AG09309 (cell line): ENCODE measurements at regions not wholly inside any gene's neighbourhood (a gene's known extent, or its start where the extent isn't known, plus 50 kb on each side); places are given as distances from the start of the nearest gene placed in this dataset.

ENCODE experiments used
- DNase-seq: peaks from one replicate; pipeline ENCODE4 v3.0.0-alpha.2; 2010; ENCODE audit warnings: low read depth
- H3K4me3 ChIP-seq: 2 replicates; pipeline ENCODE4 v1.5.1; 2011; ENCODE audit warnings: mild to moderate bottlenecking, low read depth, low read length, moderate library complexity; ENCODE audit not compliant: control insufficient read depth
- CTCF ChIP-seq: IDR thresholded peaks from 2 replicates; pipeline ENCODE4 v1.5.1; 2011; ENCODE audit warnings: mild to moderate bottlenecking, low read depth, low read length, inconsistent platforms; ENCODE audit not compliant: insufficient read depth, control insufficient read depth; ENCODE audit errors: missing control alignments

- no peak for DNase-seq
- no peak for TF ChIP-seq CTCF
- no peak overlapping the region for H3K4me3 ChIP-seq
Measured at GRCh38 chr5:152202321-152202720, 202.8 kb downstream of the NMUR2 start.

GRCh38 chr5:152193391-152194107, 211.5 kb downstream of the NMUR2 start:
- H3K4me3 ChIP-seq: no peak overlapping the region
- DNase-seq: no peak
- TF ChIP-seq CTCF: no peak

DNA sequence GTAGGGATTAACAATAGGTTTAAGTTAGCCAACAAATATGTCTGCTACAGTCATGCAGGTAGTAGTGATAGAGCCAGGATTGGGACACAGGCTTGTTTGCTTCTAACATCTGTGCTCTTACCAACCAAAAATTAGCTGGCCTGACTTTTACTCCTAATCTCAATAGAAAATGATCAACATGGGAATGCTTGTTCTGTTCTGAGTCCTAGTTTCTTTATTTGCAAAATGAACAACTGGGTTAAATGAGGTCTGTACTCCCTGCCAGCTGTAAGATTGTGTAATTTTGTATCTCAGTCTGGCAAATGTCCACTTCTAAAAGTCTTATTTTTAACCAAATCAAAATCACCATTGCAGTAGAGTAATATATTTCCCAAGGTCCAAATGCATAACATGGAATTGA, 216.8 kb downstream of the NMUR2 start:
- no peak for DNase-seq
- no peak overlapping the region for H3K4me3 ChIP-seq
- TF ChIP-seq CTCF: no peak

- no peak for TF ChIP-seq CTCF
- H3K4me3 ChIP-seq: no peak overlapping the region
- no peak for DNase-seq
Measured at GRCh38 chr5:152187668-152188067, 217.4 kb downstream of the NMUR2 start.

DNA sequence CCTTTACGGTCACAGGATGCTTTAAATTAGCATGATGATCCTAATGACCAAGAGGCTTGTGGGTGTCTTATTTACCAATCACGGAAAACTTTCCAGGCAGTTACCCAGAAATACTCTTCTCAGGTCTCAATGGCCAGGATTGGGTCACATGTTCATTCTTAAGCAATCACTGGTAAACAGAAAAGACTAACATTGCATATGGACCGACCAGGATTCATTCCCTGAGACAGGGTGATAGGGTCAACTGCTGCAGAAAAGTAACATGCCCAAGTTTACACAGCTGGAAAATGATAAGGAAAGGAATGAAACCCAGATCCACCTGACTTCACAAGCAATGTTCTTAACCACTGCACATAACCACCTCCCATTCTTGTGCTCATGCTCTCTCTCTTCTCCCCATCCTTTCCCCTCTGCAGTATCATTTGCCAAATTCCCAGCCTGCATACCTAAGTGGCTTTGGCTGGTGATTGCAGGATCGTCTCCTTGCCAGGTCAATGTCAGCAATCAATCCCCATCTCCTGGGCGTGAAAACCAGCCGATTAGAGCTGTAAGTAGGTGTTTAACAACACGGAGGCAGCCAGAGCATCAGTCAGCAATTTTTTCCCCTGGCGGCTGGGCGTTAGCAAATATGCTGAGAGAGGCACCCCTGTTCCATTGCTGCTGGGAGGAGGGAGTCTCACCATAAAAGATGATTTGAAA, 219.4 kb downstream of the NMUR2 start:
- H3K4me3 ChIP-seq: no peak overlapping the region
- TF ChIP-seq CTCF: no peak
- DNase-seq: no peak

DNA sequence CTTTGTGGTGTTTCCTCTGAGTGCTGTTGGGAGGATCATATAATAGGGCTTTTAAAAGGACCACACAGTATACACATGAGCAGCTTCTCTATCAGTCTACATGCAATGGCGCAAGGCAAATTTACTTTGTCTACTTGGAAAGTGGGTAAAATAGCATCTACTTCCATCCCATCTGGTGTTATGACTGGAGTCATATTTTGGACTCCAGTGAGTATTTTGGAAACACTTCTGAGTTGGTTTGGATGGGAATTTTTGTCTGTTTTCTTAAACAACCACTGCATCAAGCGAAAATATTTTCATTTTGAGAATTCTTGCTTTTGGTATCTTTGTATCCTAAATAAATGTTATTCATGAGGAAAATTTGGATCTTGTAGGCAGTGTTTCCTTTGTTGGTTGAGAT, 220.8 kb downstream of the NMUR2 start:
- TF ChIP-seq CTCF: no peak
- DNase-seq: no peak
- H3K4me3 ChIP-seq: no peak overlapping the region
